Liver (tissue), 8 donors: ENCODE measurements at regions not wholly inside any gene's neighbourhood (a gene's known extent, or its start where the extent isn't known, plus 50 kb on each side); places are given as distances from the start of the nearest gene placed in this dataset.

Experiments used
- DNase-seq: peaks from one replicate; pipeline ENCODE4 v3.0.0-alpha.2; 2017; ENCODE audit warnings: low spot score
- H3K27ac ChIP-seq, 2 donors: one replicate each; pipeline ENCODE4 v1.7.0; 2013; ENCODE audit warnings: inconsistent platforms in 2 of 2, low read length in 2 of 2, control low read depth in 1 of 2, low read depth in 1 of 2, mild to moderate bottlenecking in 1 of 2
- H3K27me3 ChIP-seq, 4 donors: one replicate each; pipeline versions ENCODE4 v1.6.1 to v1.7.0; 2013; ENCODE audit warnings: low read length in 3 of 4, inconsistent platforms in 1 of 4, mild to moderate bottlenecking in 1 of 4, moderate library complexity in 1 of 4; ENCODE audit not compliant: control insufficient read depth in 4 of 4, insufficient read depth in 4 of 4
- H3K36me3 ChIP-seq, 4 donors: one replicate each; pipeline versions ENCODE4 v1.6.1 to v1.7.0; 2013; ENCODE audit warnings: low read length in 3 of 4, mild to moderate bottlenecking in 3 of 4, low read depth in 1 of 4, moderate library complexity in 1 of 4; ENCODE audit not compliant: control insufficient read depth in 4 of 4, insufficient read depth in 3 of 4
- H3K4me1 ChIP-seq, 4 donors: one replicate each; pipeline versions ENCODE4 v1.6.1 to v1.7.0; 2013; ENCODE audit warnings: low read length in 3 of 4, mild to moderate bottlenecking in 3 of 4, moderate library complexity in 1 of 4; ENCODE audit not compliant: control insufficient read depth in 4 of 4, insufficient read depth in 4 of 4
- H3K4me3 ChIP-seq, 3 donors: one replicate each; pipeline versions ENCODE4 v1.6.1 to v1.7.0; 2013; ENCODE audit warnings: low read length in 3 of 3, control low read depth in 1 of 3, low read depth in 1 of 3, mild to moderate bottlenecking in 1 of 3
- H3K9ac ChIP-seq, 2 donors: one replicate each; pipeline ENCODE4 v1.7.0; 2013; ENCODE audit warnings: low read length in 2 of 2, mild to moderate bottlenecking in 2 of 2, moderate library complexity in 2 of 2, control low read depth in 1 of 2, low read depth in 1 of 2
- H3K9me3 ChIP-seq, 4 donors: one replicate each; pipeline versions ENCODE4 v1.6.1 to v1.7.0; 2013; ENCODE audit warnings: low read length in 3 of 4; ENCODE audit not compliant: control insufficient read depth in 4 of 4
- ATF3 ChIP-seq: IDR thresholded peaks from 2 replicates; pipeline ENCODE4 v1.6.1; 2016; ENCODE audit warnings: antibody characterized with exemption
- CTCF ChIP-seq: fragments of 150-350 bp; IDR thresholded peaks from 2 replicates; pipeline ENCODE4 v1.5.1; 2017; ENCODE audit warnings: improper control_type of control experiment, low read depth, low read length; ENCODE audit not compliant: missing input control
- EGR1 ChIP-seq, 2 donors: IDR thresholded peaks; 2 replicates each; pipeline ENCODE4 v1.6.1; 2016 to 2018; ENCODE audit warnings: antibody characterized with exemption in 2 of 2, low read depth in 2 of 2
- FOXA1 ChIP-seq: IDR thresholded peaks from 2 replicates; pipeline ENCODE4 v1.6.1; 2016; ENCODE audit warnings: antibody characterized with exemption
- FOXA2 ChIP-seq: IDR thresholded peaks from 2 replicates; pipeline ENCODE4 v1.6.1; 2016; ENCODE audit warnings: antibody characterized with exemption
- GABPA ChIP-seq, 2 donors: IDR thresholded peaks in 1 of 2; conservative IDR thresholded peaks in 1 of 2; 2 replicates each; pipeline ENCODE4 v1.6.1; 2016; ENCODE audit warnings: antibody characterized with exemption in 2 of 2, mild to moderate bottlenecking in 1 of 2, moderate library complexity in 1 of 2
- HNF4A ChIP-seq, 2 donors: conservative IDR thresholded peaks; 2 replicates each; pipeline ENCODE4 v1.6.1; 2016; ENCODE audit warnings: antibody characterized with exemption in 2 of 2, mild to moderate bottlenecking in 2 of 2
- HNF4G ChIP-seq: IDR thresholded peaks from 2 replicates; pipeline ENCODE4 v1.6.1; 2016; ENCODE audit warnings: antibody characterized with exemption
- JUND ChIP-seq, 2 donors: IDR thresholded peaks; 2 replicates each; pipeline ENCODE4 v1.6.1; 2016; ENCODE audit warnings: antibody characterized with exemption in 2 of 2
- MAX ChIP-seq: IDR thresholded peaks from 2 replicates; pipeline ENCODE4 v1.6.1; 2016; ENCODE audit warnings: antibody characterized with exemption
- NR2F2 ChIP-seq: IDR thresholded peaks from 2 replicates; pipeline ENCODE4 v1.6.1; 2016; ENCODE audit warnings: antibody characterized with exemption
- RAD21 ChIP-seq, 2 donors: IDR thresholded peaks; 2 replicates each; pipeline ENCODE4 v1.6.1; 2016; ENCODE audit warnings: antibody characterized with exemption in 2 of 2, mild to moderate bottlenecking in 2 of 2
- REST ChIP-seq: IDR thresholded peaks from 2 replicates; pipeline ENCODE4 v1.6.1; 2016; ENCODE audit warnings: antibody characterized with exemption, mild to moderate bottlenecking
- RXRA ChIP-seq, 2 donors: IDR thresholded peaks; 2 replicates each; pipeline ENCODE4 v1.6.1; 2017 to 2018; ENCODE audit warnings: antibody characterized with exemption in 2 of 2, mild to moderate bottlenecking in 1 of 2
- SP1 ChIP-seq: IDR thresholded peaks from 2 replicates; pipeline ENCODE4 v1.6.1; 2018; ENCODE audit warnings: antibody characterized with exemption, mild to moderate bottlenecking
- TAF1 ChIP-seq: conservative IDR thresholded peaks from 2 replicates; pipeline ENCODE4 v1.6.1; 2016; ENCODE audit warnings: antibody characterized with exemption, mild to moderate bottlenecking
- YY1 ChIP-seq: IDR thresholded peaks from 2 replicates; pipeline ENCODE4 v1.6.1; 2016; ENCODE audit warnings: antibody characterized with exemption, mild to moderate bottlenecking
- ZBTB33 ChIP-seq: IDR thresholded peaks from 2 replicates; pipeline ENCODE4 v1.6.1; 2016; ENCODE audit warnings: antibody characterized with exemption
- WGBS: extraction: QIAGEN DNeasy Blood & Tissue Kit; methylation state at CpG from one replicate; pipeline ENCODE4 v1.1.7; 2013; 5-methylcytosine and 5-hydroxymethylcytosine counted together
- donor health status: healthy.
- donor health status: healthy.
- donor health status: healthy.
- donor health status: healthy.
- donor health status: healthy.

- TF ChIP-seq REST (no peak), RXRA (IDR thresholded peaks at IDR 0.05) (no peak), TAF1 (no peak), NR2F2 (no peak)
Measured at GRCh38 chr2:59653164-59653563, 900.3 kb downstream of the BCL11A start (continued).

GRCh38 chr2:59630789-59631188, 922.7 kb downstream of the BCL11A start:
- H3K36me3 ChIP-seq, result no peaks in the 10 kb centered on the region
- TF ChIP-seq REST, result no peak
- TF ChIP-seq SP1, result no peak
- no peak for TF ChIP-seq HNF4A (conservative IDR thresholded peaks at IDR 0.05)
- TF ChIP-seq RXRA (IDR thresholded peaks at IDR 0.05), result no peak
- no peak for TF ChIP-seq TAF1
- no peak for TF ChIP-seq MAX
- no peak for TF ChIP-seq RAD21 (IDR thresholded peaks at IDR 0.05)
- TF ChIP-seq CTCF, result no peak
- no peak for TF ChIP-seq YY1
- TF ChIP-seq GABPA (IDR thresholded peaks at IDR 0.05 in 1 of 2, conservative IDR thresholded peaks at IDR 0.05 in 1 of 2), result no peak
- TF ChIP-seq ZBTB33, result no peak
- no peak for TF ChIP-seq HNF4G
- no peak for TF ChIP-seq NR2F2
- no peak for TF ChIP-seq ATF3
- TF ChIP-seq FOXA1, result no peak
- no peak for TF ChIP-seq EGR1 (IDR thresholded peaks at IDR 0.05; ENCODE audit: low read depth in 2 of 2)
- no peak for TF ChIP-seq FOXA2
- no peak for TF ChIP-seq JUND (IDR thresholded peaks at IDR 0.05)
- H3K9ac ChIP-seq, result no peak overlapping the region
- no peak for DNase-seq
- H3K4me1 ChIP-seq, result peaks cover 0 to 6% (median 4%) of the 10 kb centered on the region in 4 donors
- H3K27ac ChIP-seq, result no peak overlapping the region
- WGBS, result 82% methylated on average over 1 of the region's 1 CpG
- no peak overlapping the region for H3K4me3 ChIP-seq
- H3K27me3 ChIP-seq, result no peaks in the 10 kb centered on the region
- no peaks in the 10 kb centered on the region for H3K9me3 ChIP-seq
